Esophagus muscularis mucosa (tissue), 4 donors: ENCODE measurements at regions not wholly inside any gene's neighbourhood (a gene's known extent, or its start where the extent isn't known, plus 50 kb on each side); places are given as distances from the start of the nearest gene placed in this dataset.

Experiments
- DNase-seq: peaks from one replicate; pipeline ENCODE4 v3.0.0-alpha.2; 2017; ENCODE audit errors: extremely low spot score
- H3K27ac ChIP-seq, 4 donors: fragments of 200-600 bp; sonication (generic); replicated peaks in 1 of 4; 1 replicate in 3 of 4; 2 replicates in 1 of 4; pipeline ENCODE4 v1.5.1; 2016 to 2019; ENCODE audit warnings: mild to moderate bottlenecking in 1 of 4
- H3K27me3 ChIP-seq, 4 donors: fragments of 200-600 bp; sonication (generic); one replicate each; pipeline versions ENCODE4 v1.5.1 to v1.6.0; 2016 to 2019
- H3K36me3 ChIP-seq, 4 donors: fragments of 200-600 bp; sonication (generic); one replicate each; pipeline ENCODE4 v1.5.1; 2016 to 2019
- H3K4me1 ChIP-seq, 4 donors: fragments of 200-600 bp; sonication (generic); one replicate each; pipeline ENCODE4 v1.5.1; 2016 to 2019
- H3K4me3 ChIP-seq, 4 donors: fragments of 200-600 bp; sonication (generic); 1 replicate in 2 of 4; 2 replicates in 2 of 4; pipeline ENCODE4 v1.5.1; 2016 to 2019; ENCODE audit warnings: mild to moderate bottlenecking in 4 of 4, moderate library complexity in 1 of 4
- H3K9me3 ChIP-seq, 4 donors: fragments of 200-600 bp; sonication (generic); 1 replicate in 3 of 4; 2 replicates in 1 of 4; pipeline ENCODE4 v1.5.1; 2016 to 2019
- CTCF ChIP-seq, 3 experiments: fragments of 200-600 bp in 2 of 3; fragments of 450-650 bp in 1 of 3; sonication (generic) in 2 of 3; IDR thresholded peaks; one replicate each; pipeline ENCODE4 v1.5.1; 2017 to 2019; ENCODE audit warnings: antibody characterized with exemption in 3 of 3, mild to moderate bottlenecking in 2 of 3, moderate library complexity in 1 of 3
- EP300 ChIP-seq: sonication (generic); formaldehyde crosslinking; IDR thresholded peaks from one replicate; pipeline ENCODE4 v1.6.1; 2017; ENCODE audit warnings: antibody characterized with exemption
- POLR2A ChIP-seq: fragments of 450-650 bp; IDR thresholded peaks from one replicate; pipeline ENCODE4 v1.6.1; 2017; ENCODE audit warnings: antibody characterized with exemption, moderate library complexity, mild to moderate bottlenecking, low read depth
- POLR2AphosphoS5 ChIP-seq, 2 donors: sonication (generic); formaldehyde crosslinking; IDR thresholded peaks; one replicate each; pipeline ENCODE4 v1.6.1; 2017; ENCODE audit warnings: antibody characterized with exemption in 2 of 2
- WGBS: methylation state at CpG from one replicate; pipeline ENCODE4 v1.1.5; 2018; 5-methylcytosine and 5-hydroxymethylcytosine counted together
- intact Hi-C: fragments of 100-400 bp; cut with DNase I; formaldehyde crosslinking; loops from one replicate; pipeline ENCODE4 v1.15.1; 2023

GRCh38 chr11:72512956-72513355, 78.6 kb upstream of the CLPB start:
- H3K4me1 ChIP-seq: no peaks in the 10 kb centered on the region
- no peak overlapping the region for H3K27ac ChIP-seq
- no peaks in the 10 kb centered on the region for H3K36me3 ChIP-seq
- no peak overlapping the region for H3K4me3 ChIP-seq
- WGBS: 87% methylated on average over 3 of the region's 3 CpGs
- no peak for DNase-seq
- H3K9me3 ChIP-seq: peaks cover 0 to 37% (median 26%) of the 10 kb centered on the region in 4 donors
- H3K27me3 ChIP-seq: no peaks in the 10 kb centered on the region
- TF ChIP-seq CTCF (IDR thresholded peaks at IDR 0.05): no peak
- TF ChIP-seq POLR2A: no peak
- TF ChIP-seq EP300: no peak
- TF ChIP-seq POLR2AphosphoS5 (IDR thresholded peaks at IDR 0.05): no peak
- intact Hi-C loops: no loop called here

DNA sequence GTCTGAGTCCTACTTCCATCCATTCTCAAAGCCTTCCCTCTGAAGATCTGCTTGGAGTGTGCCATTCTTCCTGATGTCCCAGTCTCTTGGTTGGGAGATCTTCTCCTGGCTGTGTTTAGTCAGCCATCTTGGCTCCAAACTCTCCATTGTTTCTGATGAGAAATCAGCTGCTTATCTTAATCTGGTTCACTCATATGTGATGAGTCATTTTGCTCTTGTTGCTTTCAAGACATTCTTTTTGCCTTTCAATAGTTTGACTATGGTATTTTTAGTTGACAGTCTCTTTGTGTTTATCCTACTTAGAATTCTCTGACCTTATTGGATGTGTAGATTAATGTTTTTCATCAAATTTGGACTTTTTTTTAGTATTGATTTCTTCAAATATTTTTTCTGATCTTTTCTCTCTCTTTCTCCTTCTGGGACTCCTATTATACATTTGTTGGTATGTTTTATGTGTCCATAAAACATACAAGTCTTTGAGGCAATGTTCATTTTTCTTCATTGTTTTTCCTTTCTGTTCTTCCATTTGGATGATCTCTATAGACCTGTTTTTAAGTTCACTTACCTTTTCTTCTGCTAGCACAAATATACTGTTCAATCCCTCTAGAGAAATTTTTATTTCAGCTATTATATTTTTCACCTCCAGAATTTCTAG, 77.2 kb upstream of the CLPB start:
- no peak for TF ChIP-seq CTCF (IDR thresholded peaks at IDR 0.05)
- TF ChIP-seq POLR2A: no peak
- TF ChIP-seq EP300: no peak
- TF ChIP-seq POLR2AphosphoS5 (IDR thresholded peaks at IDR 0.05): no peak
- H3K9me3 ChIP-seq: peaks cover 0 to 42% (median 26%) of the 10 kb centered on the region in 4 donors
- no peak overlapping the region for H3K27ac ChIP-seq

GRCh38 chr11:72507050-72507449, 72.7 kb upstream of the CLPB start:
- Histone ChIP-seq H3K27me3 (peaks cover 0 to 10% (median 0%) of the 10 kb centered on the region in 4 donors), H3K4me1 (no peaks in the 10 kb centered on the region), H3K27ac (no peak overlapping the region), H3K36me3 (no peaks in the 10 kb centered on the region), H3K4me3 (no peak overlapping the region), H3K9me3 (peaks cover 0 to 34% (median 19%) of the 10 kb centered on the region in 4 donors)
- TF ChIP-seq POLR2A (no peak), CTCF (IDR thresholded peaks at IDR 0.05) (no peak), EP300 (no peak), POLR2AphosphoS5 (IDR thresholded peaks at IDR 0.05) (no peak)
- WGBS: 97% methylated on average over 2 of the region's 2 CpGs
- DNase-seq: no peak
- intact Hi-C loops: no loop called here

More for the DNA sequence above, 77.2 kb upstream of the CLPB start:
- H3K4me1 ChIP-seq: no peaks in the 10 kb centered on the region
- H3K36me3 ChIP-seq: no peaks in the 10 kb centered on the region
- no peak for DNase-seq
- H3K27me3 ChIP-seq: peaks cover 0 to 3% (median 0%) of the 10 kb centered on the region in 4 donors
- intact Hi-C loops: no loop called here
- H3K4me3 ChIP-seq: no peak overlapping the region

DNA sequence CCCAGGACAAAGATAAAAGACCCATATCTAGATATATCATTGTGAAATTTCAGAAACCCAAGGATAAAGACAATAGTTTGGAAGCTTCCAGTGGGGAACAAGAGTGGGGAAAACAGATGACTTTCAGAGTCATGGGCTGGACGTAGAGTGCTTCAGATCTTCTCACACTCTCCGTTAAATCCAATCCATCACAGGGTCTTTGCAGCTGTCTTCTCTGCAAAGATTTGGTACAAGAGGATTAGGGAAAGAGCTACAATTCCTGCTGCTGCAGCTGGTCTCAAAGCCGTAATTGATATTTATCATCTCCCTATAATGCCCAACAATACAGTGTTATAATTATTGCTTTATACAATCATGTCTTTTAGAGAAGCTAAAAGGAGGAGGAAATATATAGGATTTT, 63.4 kb upstream of the CLPB start:
- intact Hi-C loops: no loop called here
- no peak overlapping the region for H3K4me3 ChIP-seq
- H3K9me3 ChIP-seq: peaks cover 0 to 11% (median 9%) of the 10 kb centered on the region in 4 donors
- peaks cover 0 to 4% (median 0%) of the 10 kb centered on the region in 4 donors for H3K27me3 ChIP-seq
- no peak for TF ChIP-seq POLR2AphosphoS5 (IDR thresholded peaks at IDR 0.05)
- TF ChIP-seq EP300: no peak
- no peak for TF ChIP-seq CTCF (IDR thresholded peaks at IDR 0.05)
- no peak for TF ChIP-seq POLR2A
- no peak overlapping the region for H3K27ac ChIP-seq
- 20% methylated on average over 3 of the region's 3 CpGs for WGBS
- no peak for DNase-seq
- H3K4me1 ChIP-seq: no peaks in the 10 kb centered on the region
- no peaks in the 10 kb centered on the region for H3K36me3 ChIP-seq

DNA sequence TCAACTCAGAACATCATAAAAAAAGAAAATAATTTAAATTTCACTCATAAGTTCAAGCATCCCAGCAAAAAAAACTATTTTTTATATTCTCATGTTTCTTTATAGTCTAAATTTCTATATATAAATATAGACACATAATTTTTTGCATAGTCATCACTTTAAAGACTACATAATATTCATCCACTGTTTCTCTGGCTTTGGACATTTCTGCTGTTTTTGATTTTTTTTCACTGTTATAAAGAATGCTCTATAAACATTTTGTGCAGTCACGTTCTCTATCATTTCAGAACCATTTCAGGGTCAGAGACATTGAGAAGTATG, 59.7 kb upstream of the CLPB start:
- intact Hi-C loops: no loop called here
- no peaks in the 10 kb centered on the region for H3K36me3 ChIP-seq
- WGBS: 42% methylated on average over 1 of the region's 1 CpG
- no peak overlapping the region for H3K27ac ChIP-seq
- H3K27me3 ChIP-seq: peaks cover 0 to 4% (median 0%) of the 10 kb centered on the region in 4 donors
- TF ChIP-seq POLR2AphosphoS5 (IDR thresholded peaks at IDR 0.05) (no peak), EP300 (no peak), CTCF (IDR thresholded peaks at IDR 0.05) (no peak), POLR2A (no peak)
- H3K4me1 ChIP-seq: no peaks in the 10 kb centered on the region
- DNase-seq: no peak
- H3K4me3 ChIP-seq: no peak overlapping the region
- H3K9me3 ChIP-seq: no peaks in the 10 kb centered on the region
